CD4-positive, alpha-beta T cell treated with Interleukin-6 at 100 ng/mL for 8 hours (primary cell): ENCODE measurements at regions not wholly inside any gene's neighbourhood (a gene's known extent, or its start where the extent isn't known, plus 50 kb on each side); places are given as distances from the start of the nearest gene placed in this dataset.
"Not testable (repeated sequence)": the region's sequence is repeated elsewhere in the genome, so short reads cannot be mapped to it uniquely, and the experiment has no call there.

Experiments used
- DNase-seq: peaks from one replicate; pipeline ENCODE4 v3.0.0-alpha.2; 2020; ENCODE audit warnings: mixed read lengths, low spot score

- DNase-seq = no peak
These were observed 165.6 kb downstream of the ALDH8A1 start for GRCh38 chr6:134784336-134784735.

- no peak for DNase-seq
These were observed 171.5 kb downstream of the ALDH8A1 start for GRCh38 chr6:134778431-134778830.

GRCh38 chr6:134774201-134774638, 175.7 kb downstream of the ALDH8A1 start:
- DNase-seq = no peak

- no peak for DNase-seq
These were observed 177.1 kb downstream of the ALDH8A1 start for GRCh38 chr6:134772671-134773360.

- DNase-seq = no peak
These were observed 181.0 kb downstream of the ALDH8A1 start for GRCh38 chr6:134768931-134769330.

GRCh38 chr6:134766497-134766896, 183.4 kb downstream of the ALDH8A1 start:
- no peak for DNase-seq

- no peak for DNase-seq
These were observed 185.2 kb downstream of the ALDH8A1 start for GRCh38 chr6:134764741-134765140.

GRCh38 chr6:134763575-134763974, 186.3 kb downstream of the ALDH8A1 start:
- DNase-seq = not testable (repeated sequence)

GRCh38 chr6:134758621-134759020, 191.3 kb downstream of the ALDH8A1 start:
- no peak for DNase-seq

GRCh38 chr6:134757911-134758361, 192.0 kb downstream of the ALDH8A1 start:
- no peak for DNase-seq

GRCh38 chr6:134756374-134757025, 193.4 kb downstream of the ALDH8A1 start:
- no peak for DNase-seq

GRCh38 chr6:134754013-134754690, 195.7 kb downstream of the ALDH8A1 start:
- no peak for DNase-seq

- DNase-seq = no peak
These were observed 196.9 kb downstream of the ALDH8A1 start for GRCh38 chr6:134753001-134753400.

GRCh38 chr6:134752445-134752844, 197.5 kb downstream of the ALDH8A1 start:
- DNase-seq = no peak

- no peak for DNase-seq
These were observed 199.2 kb downstream of the ALDH8A1 start for GRCh38 chr6:134750669-134751068.

- no peak for DNase-seq
These were observed 201.4 kb downstream of the ALDH8A1 start for GRCh38 chr6:134748484-134748883.

GRCh38 chr6:134747197-134747596, 202.7 kb downstream of the ALDH8A1 start:
- not testable (repeated sequence) for DNase-seq

GRCh38 chr6:134746140-134746539, 203.8 kb downstream of the ALDH8A1 start:
- DNase-seq = no peak

- DNase-seq = not testable (repeated sequence)
These were observed 204.7 kb downstream of the ALDH8A1 start for GRCh38 chr6:134745192-134745591.

- DNase-seq = no peak
These were observed 205.6 kb downstream of the ALDH8A1 start for GRCh38 chr6:134744301-134744700.

- no peak for DNase-seq
These were observed 208.7 kb downstream of the ALDH8A1 start for GRCh38 chr6:134741200-134741536.

- DNase-seq = no peak
These were observed 209.3 kb downstream of the ALDH8A1 start for GRCh38 chr6:134740473-134741199.

- no peak for DNase-seq
These were observed 209.9 kb downstream of the ALDH8A1 start for GRCh38 chr6:134740027-134740373.
